Neural progenitor cell (in vitro differentiated cells): ENCODE measurements at regions not wholly inside any gene's neighbourhood (a gene's known extent, or its start where the extent isn't known, plus 50 kb on each side); places are given as distances from the start of the nearest gene placed in this dataset.

Experiments used
- EZH2 ChIP-seq: fragments of 200-600 bp; sonication (generic); IDR thresholded peaks from 2 replicates; pipeline ENCODE4 v1.6.1; 2017; ENCODE audit warnings: antibody characterized with exemption, mild to moderate bottlenecking, moderate library complexity
- TF ChIP-seq, protein P1 (sequence below): fragments of 200-600 bp; sonication (generic); IDR thresholded peaks from 2 replicates; pipeline ENCODE4 v1.5.1; 2017; ENCODE audit warnings: antibody characterized with exemption, mild to moderate bottlenecking

DNA sequence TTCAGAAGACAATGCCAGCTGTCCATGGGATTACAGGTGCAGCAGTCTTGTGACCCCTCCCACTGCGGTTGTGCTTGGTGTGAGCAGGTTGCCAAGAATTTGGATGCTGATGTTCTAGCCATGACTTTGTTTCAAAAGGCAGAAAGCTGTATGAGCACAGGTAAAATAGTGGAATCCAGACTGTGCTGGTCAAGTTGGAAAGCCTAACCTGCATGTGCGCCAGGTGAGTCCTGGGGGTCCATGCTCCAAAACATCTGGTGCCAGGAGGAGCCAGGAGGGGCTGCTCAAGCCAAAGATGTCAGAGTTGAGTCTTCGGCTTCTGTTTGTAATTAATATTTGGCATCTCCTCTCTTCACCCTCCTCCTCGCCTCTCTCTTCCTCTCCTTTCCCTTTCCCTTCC, 330.1 kb downstream of the MYCN start:
- no peak for TF ChIP-seq EZH2
- TF ChIP-seq, protein P1, sequence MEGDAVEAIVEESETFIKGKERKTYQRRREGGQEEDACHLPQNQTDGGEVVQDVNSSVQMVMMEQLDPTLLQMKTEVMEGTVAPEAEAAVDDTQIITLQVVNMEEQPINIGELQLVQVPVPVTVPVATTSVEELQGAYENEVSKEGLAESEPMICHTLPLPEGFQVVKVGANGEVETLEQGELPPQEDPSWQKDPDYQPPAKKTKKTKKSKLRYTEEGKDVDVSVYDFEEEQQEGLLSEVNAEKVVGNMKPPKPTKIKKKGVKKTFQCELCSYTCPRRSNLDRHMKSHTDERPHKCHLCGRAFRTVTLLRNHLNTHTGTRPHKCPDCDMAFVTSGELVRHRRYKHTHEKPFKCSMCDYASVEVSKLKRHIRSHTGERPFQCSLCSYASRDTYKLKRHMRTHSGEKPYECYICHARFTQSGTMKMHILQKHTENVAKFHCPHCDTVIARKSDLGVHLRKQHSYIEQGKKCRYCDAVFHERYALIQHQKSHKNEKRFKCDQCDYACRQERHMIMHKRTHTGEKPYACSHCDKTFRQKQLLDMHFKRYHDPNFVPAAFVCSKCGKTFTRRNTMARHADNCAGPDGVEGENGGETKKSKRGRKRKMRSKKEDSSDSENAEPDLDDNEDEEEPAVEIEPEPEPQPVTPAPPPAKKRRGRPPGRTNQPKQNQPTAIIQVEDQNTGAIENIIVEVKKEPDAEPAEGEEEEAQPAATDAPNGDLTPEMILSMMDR, result no peak
